ENCODE measurements at regions not wholly inside any gene's neighbourhood (a gene's known extent, or its start where the extent isn't known, plus 50 kb on each side); places are given as distances from the start of the nearest gene placed in this dataset.

- no peak for TF ChIP-seq CTCF (IDR thresholded peaks at IDR 0.05)
- no peak for TF ChIP-seq POLR2A (IDR thresholded peaks at IDR 0.05)
Measured at GRCh38 chr4:178665916-178666315, 1223.7 kb upstream of the AGA start.

Data from heart left ventricle (tissue), 13 donors.